CD4-positive, alpha-beta memory T cell (primary cell): ENCODE measurements at regions not wholly inside any gene's neighbourhood (a gene's known extent, or its start where the extent isn't known, plus 50 kb on each side); places are given as distances from the start of the nearest gene placed in this dataset.

ENCODE experiments used
- CTCF ChIA-PET: fragments of 350-600 bp; sonication (Branson Sonifier 250); formaldehyde crosslinking; loops from one replicate; lab custom pipeline; 2021; ENCODE audit warnings: inconsistent platforms; ENCODE audit not compliant: partially characterized antibody; lab: Charles Lee
- POLR2A ChIA-PET: fragments of 350-600 bp; sonication (Branson Sonifier 250); formaldehyde crosslinking; loops from one replicate; lab custom pipeline; 2021; ENCODE audit not compliant: partially characterized antibody; lab: Charles Lee
- DNase-seq, 5 donors: peaks; one replicate each; pipeline versions ENCODE4 v3.0.0 to v3.0.0-alpha.2; 2020 to 2022; ENCODE audit warnings: mixed read lengths in 1 of 5
- H3K27ac ChIP-seq: one replicate; pipeline ENCODE4 v1.7.0; 2013; ENCODE audit warnings: low read depth, low read length
- H3K27me3 ChIP-seq: 2 replicates; pipeline ENCODE4 v1.7.0; 2013; ENCODE audit warnings: mild to moderate bottlenecking, low read length, moderate library complexity; ENCODE audit not compliant: insufficient read depth
- H3K36me3 ChIP-seq: 2 replicates; pipeline ENCODE4 v1.7.0; 2013; ENCODE audit warnings: mild to moderate bottlenecking, low read length, moderate library complexity; ENCODE audit not compliant: insufficient read depth
- H3K4me1 ChIP-seq: 2 replicates; pipeline ENCODE4 v1.7.0; 2013; ENCODE audit warnings: mild to moderate bottlenecking, low read length, moderate library complexity; ENCODE audit not compliant: insufficient read depth
- H3K4me3 ChIP-seq, 2 donors: one replicate each; pipeline ENCODE4 v1.7.0; 2013; ENCODE audit warnings: low read length in 2 of 2, mild to moderate bottlenecking in 1 of 2
- H3K9me3 ChIP-seq, 2 donors: one replicate each; pipeline ENCODE4 v1.7.0; 2013; ENCODE audit warnings: low read length in 2 of 2, control low read depth in 1 of 2; ENCODE audit not compliant: control insufficient read depth in 1 of 2
- H3K27ac Mint-ChIP-seq, 7 donors: one replicate each; pipeline ENCODE4 v1.8.0; 2020 to 2021; ENCODE audit warnings: mixed read lengths in 7 of 7, mild to moderate bottlenecking in 6 of 7, inconsistent platforms in 3 of 7, moderate library complexity in 3 of 7
- H3K27me3 Mint-ChIP-seq, 2 donors: one replicate each; pipeline ENCODE4 v1.8.0; 2020 to 2021; ENCODE audit warnings: mixed read lengths in 2 of 2
- H3K36me3 Mint-ChIP-seq, 2 donors: one replicate each; pipeline ENCODE4 v1.8.0; 2020 to 2021; ENCODE audit warnings: mixed read lengths in 2 of 2, inconsistent platforms in 1 of 2, mild to moderate bottlenecking in 1 of 2
- H3K4me1 Mint-ChIP-seq, 4 donors: one replicate each; pipeline ENCODE4 v1.8.0; 2020 to 2021; ENCODE audit warnings: mixed read lengths in 4 of 4, mild to moderate bottlenecking in 1 of 4
- H3K4me3 Mint-ChIP-seq, 8 donors: one replicate each; pipeline ENCODE4 v1.8.0; 2020 to 2021; ENCODE audit warnings: mixed read lengths in 8 of 8, mild to moderate bottlenecking in 7 of 8, moderate library complexity in 6 of 8, inconsistent platforms in 3 of 8
- H3K9me3 Mint-ChIP-seq, 8 donors: one replicate each; pipeline ENCODE4 v1.8.0; 2020 to 2021; ENCODE audit warnings: mixed read lengths in 8 of 8, mild to moderate bottlenecking in 5 of 8, inconsistent platforms in 3 of 8, moderate library complexity in 1 of 8
- intact Hi-C: fragments of 100-400 bp; cut with micrococcal nuclease; formaldehyde crosslinking; loops from one replicate; pipeline ENCODE4 v1.15.1; 2023

- no peaks in the 10 kb centered on the region for H3K4me1 ChIP-seq
- no peak for DNase-seq
- Mint-ChIP-seq H3K4me1 (no peaks in the 10 kb centered on the region), H3K36me3 (no peaks in the 10 kb centered on the region), H3K9me3 (no peaks in the 10 kb centered on the region), H3K27me3 (peaks cover 1 to 4% of the 10 kb centered on the region in 2 donors), H3K27ac (no peak overlapping the region), H3K4me3 (no peak overlapping the region)
- H3K27me3 ChIP-seq, result no peaks in the 10 kb centered on the region
- intact Hi-C loops, result no loop called here
- H3K4me3 ChIP-seq, result no peak overlapping the region
- no peaks in the 10 kb centered on the region for H3K36me3 ChIP-seq
- ChIA-PET CTCF (no interaction called here), POLR2A (no interaction called here)
- no peak overlapping the region for H3K27ac ChIP-seq
- no peaks in the 10 kb centered on the region for H3K9me3 ChIP-seq
Observed at GRCh38 chr18:45287531-45287930, 327.7 kb upstream of the SLC14A2 start.

- intact Hi-C loops, result no loop called here
- CTCF ChIA-PET, result no interaction called here
Observed at GRCh38 chr18:45290364-45290763, 324.9 kb upstream of the SLC14A2 start.

DNA sequence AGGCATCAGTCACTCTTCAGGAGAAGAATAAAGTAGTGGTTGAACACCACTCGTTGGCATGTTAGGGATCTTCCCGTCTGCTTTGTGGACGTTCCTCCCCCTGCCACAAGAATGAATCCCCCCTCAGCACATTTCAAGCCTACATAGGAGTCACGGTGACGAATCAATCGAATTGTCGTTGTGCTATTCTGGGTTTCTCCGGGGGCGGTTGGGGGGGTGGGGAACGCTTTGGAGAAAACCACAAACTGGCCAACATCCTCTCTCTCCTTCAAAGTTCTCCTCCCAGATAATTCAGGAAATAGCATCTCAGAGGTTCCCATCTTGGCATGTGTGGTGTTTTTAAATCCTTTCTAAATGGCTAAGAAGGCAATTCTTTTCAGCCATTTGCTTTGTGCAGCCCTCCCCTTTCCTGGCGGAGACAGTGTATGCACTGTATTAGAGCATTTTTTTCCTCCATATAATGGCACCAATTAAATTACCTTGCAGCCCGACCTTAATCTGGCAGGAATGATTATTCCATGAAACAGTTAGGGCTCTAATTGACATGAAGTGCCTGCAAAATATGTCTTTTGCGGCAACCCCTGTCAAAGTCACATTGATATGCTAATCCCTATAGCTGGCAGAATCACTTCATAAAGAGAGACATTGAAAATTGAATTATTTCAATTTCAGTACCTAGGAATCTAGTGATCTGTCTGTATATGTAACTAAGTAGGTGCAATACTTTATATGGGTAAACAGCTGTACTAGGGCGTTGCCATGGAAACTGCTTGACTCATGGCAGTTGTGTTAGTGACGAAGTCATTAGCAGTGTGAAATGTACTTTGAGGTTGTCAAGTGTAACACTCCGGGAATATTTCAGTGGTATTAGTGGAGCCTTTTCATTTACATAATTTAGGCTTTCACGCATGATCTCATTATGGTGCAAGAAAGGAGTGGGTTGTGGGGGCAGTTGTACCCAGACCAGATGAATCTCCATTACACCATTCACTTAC, 323.4 kb upstream of the SLC14A2 start:
- H3K27me3 Mint-ChIP-seq, result peaks cover 2 to 3% of the 10 kb centered on the region in 2 donors
- DNase-seq, result no peak
- no peak overlapping the region for H3K4me3 Mint-ChIP-seq
- intact Hi-C loops, result no loop called here
- Histone ChIP-seq H3K9me3 (no peaks in the 10 kb centered on the region), H3K4me1 (no peaks in the 10 kb centered on the region), H3K36me3 (no peaks in the 10 kb centered on the region), H3K27me3 (no peaks in the 10 kb centered on the region), H3K4me3 (no peak overlapping the region), H3K27ac (no peak overlapping the region)
- H3K4me1 Mint-ChIP-seq, result no peaks in the 10 kb centered on the region
- CTCF ChIA-PET, result no interaction called here
- H3K27ac Mint-ChIP-seq, result no peak overlapping the region
- no peaks in the 10 kb centered on the region for H3K9me3 Mint-ChIP-seq
- POLR2A ChIA-PET, result no interaction called here
- no peaks in the 10 kb centered on the region for H3K36me3 Mint-ChIP-seq

More at GRCh38 chr18:45290364-45290763, 324.9 kb upstream of the SLC14A2 start:
- H3K4me3 Mint-ChIP-seq, result no peak overlapping the region
- H3K36me3 Mint-ChIP-seq, result no peaks in the 10 kb centered on the region
- no peak overlapping the region for H3K27ac ChIP-seq
- no peaks in the 10 kb centered on the region for H3K27me3 ChIP-seq
- DNase-seq, result no peak
- POLR2A ChIA-PET, result no interaction called here
- no peak overlapping the region for H3K27ac Mint-ChIP-seq
- H3K4me3 ChIP-seq, result no peak overlapping the region
- H3K9me3 ChIP-seq, result no peaks in the 10 kb centered on the region
- H3K27me3 Mint-ChIP-seq, result peaks cover 2 to 3% of the 10 kb centered on the region in 2 donors
- H3K9me3 Mint-ChIP-seq, result no peaks in the 10 kb centered on the region
- no peaks in the 10 kb centered on the region for H3K36me3 ChIP-seq
- no peaks in the 10 kb centered on the region for H3K4me1 Mint-ChIP-seq
- no peaks in the 10 kb centered on the region for H3K4me1 ChIP-seq

DNA sequence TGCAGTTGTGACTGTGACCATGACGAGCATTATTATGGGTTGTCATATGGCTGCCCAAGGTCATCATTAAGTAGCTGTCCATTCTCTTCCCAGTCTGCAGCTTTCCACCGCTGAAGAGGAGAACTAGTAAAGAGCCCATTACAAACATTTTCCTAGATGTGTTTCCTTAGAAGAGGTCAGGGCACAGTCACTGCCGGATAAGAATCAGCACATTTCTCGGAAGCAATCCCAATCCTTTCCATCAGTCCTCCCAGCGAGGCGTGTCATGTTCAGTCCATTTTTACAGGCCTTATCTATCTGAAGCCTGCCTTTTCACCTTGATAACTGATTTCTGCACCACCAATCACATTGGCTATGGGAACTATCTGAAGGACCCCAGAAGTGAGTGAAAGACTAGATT, 319.9 kb upstream of the SLC14A2 start:
- peaks cover 2 to 3% of the 10 kb centered on the region in 2 donors for H3K27me3 Mint-ChIP-seq
- H3K4me1 ChIP-seq, result no peaks in the 10 kb centered on the region
- intact Hi-C loops, result no loop called here
- no peak overlapping the region for H3K4me3 Mint-ChIP-seq
- H3K4me1 Mint-ChIP-seq, result no peaks in the 10 kb centered on the region
- no peak overlapping the region for H3K4me3 ChIP-seq
- H3K27ac Mint-ChIP-seq, result no peak overlapping the region
- H3K9me3 Mint-ChIP-seq, result no peaks in the 10 kb centered on the region
- CTCF ChIA-PET, result interaction anchor here (1.4 kb wide), 1 partner anchor 17 kb away, joined by 3 read pairs; no protein-coding TSS in a partner anchor
- H3K9me3 ChIP-seq, result no peaks in the 10 kb centered on the region
- H3K36me3 ChIP-seq, result no peaks in the 10 kb centered on the region
- H3K27me3 ChIP-seq, result no peaks in the 10 kb centered on the region
- H3K27ac ChIP-seq, result no peak overlapping the region
- DNase-seq, result no peak
- POLR2A ChIA-PET, result no interaction called here
- no peaks in the 10 kb centered on the region for H3K36me3 Mint-ChIP-seq

DNA sequence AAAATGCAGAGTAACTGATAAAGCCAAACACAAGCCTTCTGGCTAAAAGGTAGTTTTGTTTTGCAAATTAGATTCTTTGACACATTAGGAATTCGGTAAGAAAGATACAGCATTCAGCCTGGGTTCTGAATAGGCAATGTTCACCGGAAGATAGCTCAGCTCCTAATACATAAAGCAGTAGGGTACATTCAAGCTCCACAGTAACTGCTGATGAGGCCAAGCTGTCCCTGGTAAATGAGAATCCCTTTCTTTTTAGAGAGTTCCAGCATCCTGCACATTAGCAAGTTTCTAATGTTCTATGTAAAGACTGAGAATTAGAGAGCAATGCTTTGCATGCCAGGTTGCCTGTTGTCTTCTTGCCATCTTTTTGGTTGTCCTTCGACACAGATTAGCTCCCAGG, 316.3 kb upstream of the SLC14A2 start:
- no peak for DNase-seq
- POLR2A ChIA-PET, result no interaction called here
- Mint-ChIP-seq H3K9me3 (peaks cover 0 to 1% (median 0%) of the 10 kb centered on the region in 8 donors), H3K4me3 (no peak overlapping the region), H3K27ac (no peak overlapping the region), H3K4me1 (no peaks in the 10 kb centered on the region), H3K36me3 (no peaks in the 10 kb centered on the region), H3K27me3 (no peaks in the 10 kb centered on the region)
- Histone ChIP-seq H3K36me3 (no peaks in the 10 kb centered on the region), H3K4me3 (no peak overlapping the region), H3K4me1 (no peaks in the 10 kb centered on the region), H3K27ac (no peak overlapping the region), H3K9me3 (no peaks in the 10 kb centered on the region), H3K27me3 (no peaks in the 10 kb centered on the region)
- CTCF ChIA-PET, result no interaction called here
- intact Hi-C loops, result no loop called here

DNA sequence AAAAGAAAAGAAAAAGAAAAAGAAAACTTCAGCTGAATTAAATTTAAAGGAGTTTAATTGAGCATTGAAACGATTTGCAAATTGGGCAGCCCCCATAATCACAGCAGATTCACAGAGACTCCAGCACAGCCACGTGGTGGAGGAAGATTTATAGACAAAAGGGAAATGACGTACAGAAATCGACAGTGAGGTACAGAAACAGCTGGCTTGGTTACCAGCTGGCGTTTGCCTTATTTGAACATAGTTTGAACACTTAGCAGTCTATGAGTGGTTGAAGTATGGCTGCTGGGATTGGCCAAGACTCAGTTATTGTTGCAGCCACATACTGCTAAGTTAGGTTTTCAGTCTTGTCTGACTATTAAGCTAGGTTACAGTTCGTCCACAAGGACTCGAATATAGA, 312.2 kb upstream of the SLC14A2 start:
- Mint-ChIP-seq H3K27ac (no peak overlapping the region), H3K27me3 (peaks cover 0 to 2% of the 10 kb centered on the region in 2 donors), H3K4me3 (no peak overlapping the region), H3K9me3 (peaks cover 0 to 2% (median 0%) of the 10 kb centered on the region in 8 donors), H3K4me1 (no peaks in the 10 kb centered on the region), H3K36me3 (no peaks in the 10 kb centered on the region)
- CTCF ChIA-PET, result no interaction called here
- no peak for DNase-seq
- no peak overlapping the region for H3K27ac ChIP-seq
- H3K36me3 ChIP-seq, result no peaks in the 10 kb centered on the region
- no peaks in the 10 kb centered on the region for H3K9me3 ChIP-seq
- no peaks in the 10 kb centered on the region for H3K4me1 ChIP-seq
- intact Hi-C loops, result no loop called here
- POLR2A ChIA-PET, result no interaction called here
- H3K27me3 ChIP-seq, result no peaks in the 10 kb centered on the region
- H3K4me3 ChIP-seq, result no peak overlapping the region

DNA sequence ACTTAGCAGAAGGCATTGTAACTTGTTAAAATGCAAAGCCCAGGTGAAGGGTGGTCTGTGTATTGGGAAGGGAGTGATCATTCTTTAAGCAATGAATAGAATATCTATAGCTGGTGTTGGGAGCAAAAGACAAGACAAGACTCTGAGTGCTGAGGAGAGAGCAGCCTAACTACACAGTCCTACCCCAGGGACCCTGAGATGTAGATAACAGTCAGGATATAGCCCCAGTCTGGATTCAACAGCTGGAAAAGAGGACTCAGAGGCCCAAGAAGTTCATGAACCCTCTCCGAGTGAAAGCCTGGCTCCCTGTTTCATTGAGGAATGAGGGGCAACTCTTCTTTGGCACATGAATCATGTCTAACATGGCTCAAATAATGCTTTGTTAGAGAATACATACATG, 310.7 kb upstream of the SLC14A2 start:
- no peak overlapping the region for H3K4me3 Mint-ChIP-seq
- intact Hi-C loops, result no loop called here
- Histone ChIP-seq H3K27ac (no peak overlapping the region), H3K27me3 (no peaks in the 10 kb centered on the region), H3K4me3 (no peak overlapping the region), H3K4me1 (no peaks in the 10 kb centered on the region), H3K36me3 (no peaks in the 10 kb centered on the region), H3K9me3 (no peaks in the 10 kb centered on the region)
- ChIA-PET POLR2A (no interaction called here), CTCF (no interaction called here)
- peaks cover 0 to 2% of the 10 kb centered on the region in 2 donors for H3K27me3 Mint-ChIP-seq
- peaks cover 0 to 2% (median 0%) of the 10 kb centered on the region in 8 donors for H3K9me3 Mint-ChIP-seq
- no peak for DNase-seq
- no peaks in the 10 kb centered on the region for H3K36me3 Mint-ChIP-seq
- no peaks in the 10 kb centered on the region for H3K4me1 Mint-ChIP-seq
- no peak overlapping the region for H3K27ac Mint-ChIP-seq
